ENCODE measurements at regions not wholly inside any gene's neighbourhood (a gene's known extent, or its start where the extent isn't known, plus 50 kb on each side); places are given as distances from the start of the nearest gene placed in this dataset.

- H3K27me3 Mint-ChIP-seq (ENCODE audit: low read depth): peaks cover 4% of the 10 kb centered on the region
Measured at GRCh38 chr4:38279650-38280322, 319.6 kb downstream of the PTTG2 start.

GRCh38 chr4:38280323-38280706 is 320.1 kb downstream of the PTTG2 start:
- H3K9me3 Mint-ChIP-seq: no peaks in the 10 kb centered on the region
- peaks cover 31% of the 10 kb centered on the region for H3K4me1 Mint-ChIP-seq
- no peak overlapping the region for H3K4me3 Mint-ChIP-seq
- H3K27me3 Mint-ChIP-seq (ENCODE audit: low read depth): peaks cover 4% of the 10 kb centered on the region
- no peaks in the 10 kb centered on the region for H3K36me3 Mint-ChIP-seq (ENCODE audit: low read depth)
- TF ChIP-seq CTCF (IDR thresholded peaks at IDR 0.05; ENCODE audit: unreplicated experiment in 3 of 3): no peak
- H3K27ac Mint-ChIP-seq: peak overlapping the region in 2 of 3 experiments; percentile 55 to 91

More at GRCh38 chr4:38279650-38280322, 319.6 kb downstream of the PTTG2 start:
- no peak for TF ChIP-seq CTCF (IDR thresholded peaks at IDR 0.05; ENCODE audit: unreplicated experiment in 3 of 3)
- H3K27ac Mint-ChIP-seq: peak overlapping the region; percentile 55 to 91 (median 60)
- H3K9me3 Mint-ChIP-seq: no peaks in the 10 kb centered on the region
- no peaks in the 10 kb centered on the region for H3K36me3 Mint-ChIP-seq (ENCODE audit: low read depth)
- no peak overlapping the region for H3K4me3 Mint-ChIP-seq
- peaks cover 33% of the 10 kb centered on the region for H3K4me1 Mint-ChIP-seq

- Mint-ChIP-seq H3K36me3 (ENCODE audit: low read depth) (no peaks in the 10 kb centered on the region), H3K27me3 (ENCODE audit: low read depth) (peaks cover 4% of the 10 kb centered on the region), H3K4me1 (peaks cover 26% of the 10 kb centered on the region), H3K4me3 (no peak overlapping the region), H3K27ac (peak overlapping the region; percentile 21 to 91 (median 47)), H3K9me3 (no peaks in the 10 kb centered on the region)
- TF ChIP-seq CTCF (IDR thresholded peaks at IDR 0.05; ENCODE audit: unreplicated experiment in 3 of 3): no peak
Measured at GRCh38 chr4:38281371-38282071, 321.3 kb downstream of the PTTG2 start.

- Mint-ChIP-seq H3K27me3 (ENCODE audit: low read depth) (peaks cover 4% of the 10 kb centered on the region), H3K9me3 (no peaks in the 10 kb centered on the region), H3K27ac (no peak overlapping the region), H3K4me3 (no peak overlapping the region), H3K4me1 (peaks cover 26% of the 10 kb centered on the region), H3K36me3 (ENCODE audit: low read depth) (no peaks in the 10 kb centered on the region)
- no peak for TF ChIP-seq CTCF (IDR thresholded peaks at IDR 0.05; ENCODE audit: unreplicated experiment in 3 of 3)
Measured at GRCh38 chr4:38283724-38284123, 323.5 kb downstream of the PTTG2 start.

- H3K9me3 Mint-ChIP-seq: no peaks in the 10 kb centered on the region
- H3K27ac Mint-ChIP-seq: no peak overlapping the region
- peaks cover 24% of the 10 kb centered on the region for H3K4me1 Mint-ChIP-seq
- H3K4me3 Mint-ChIP-seq: no peak overlapping the region
- no peaks in the 10 kb centered on the region for H3K36me3 Mint-ChIP-seq (ENCODE audit: low read depth)
- H3K27me3 Mint-ChIP-seq (ENCODE audit: low read depth): peaks cover 4% of the 10 kb centered on the region
- no peak for TF ChIP-seq CTCF (IDR thresholded peaks at IDR 0.05; ENCODE audit: unreplicated experiment in 3 of 3)
Measured at GRCh38 chr4:38284294-38285030, 324.3 kb downstream of the PTTG2 start.

Data from nephron (organoid).